ACC112 (cell line): ENCODE measurements at regions not wholly inside any gene's neighbourhood (a gene's known extent, or its start where the extent isn't known, plus 50 kb on each side); places are given as distances from the start of the nearest gene placed in this dataset.

ENCODE experiments used
- H2AFZ ChIP-seq: fragments of 200-600 bp; sonication (generic); one replicate; pipeline ENCODE4 v1.6.0; 2017; ENCODE audit warnings: antibody characterized with exemption, low read length; ENCODE audit not compliant: unreplicated experiment
- H3K27ac ChIP-seq: fragments of 200-600 bp; sonication (generic); 2 replicates; pipeline ENCODE4 v1.5.1; 2014; ENCODE audit warnings: low read depth, mild to moderate bottlenecking, antibody characterized with exemption, low read length, moderate library complexity
- H3K27me3 ChIP-seq: fragments of 200-600 bp; sonication (generic); 2 replicates; pipeline ENCODE4 v1.6.1; 2014; ENCODE audit warnings: mild to moderate bottlenecking, antibody characterized with exemption, low read length, moderate library complexity, mixed read lengths; ENCODE audit not compliant: insufficient read depth
- H3K36me3 ChIP-seq: fragments of 200-600 bp; sonication (generic); 2 replicates; pipeline ENCODE4 v1.6.1; 2016; ENCODE audit warnings: mild to moderate bottlenecking, antibody characterized with exemption, low read length, moderate library complexity, mixed read lengths; ENCODE audit not compliant: insufficient read depth
- H3K4me1 ChIP-seq: fragments of 200-600 bp; sonication (generic); one replicate; pipeline ENCODE4 v1.6.1; 2016; ENCODE audit warnings: low read length, mixed read lengths; ENCODE audit not compliant: insufficient read depth, unreplicated experiment, control insufficient read depth
- H3K4me3 ChIP-seq: fragments of 200-600 bp; sonication (generic); 2 replicates; pipeline ENCODE4 v1.5.1; 2014; ENCODE audit warnings: mild to moderate bottlenecking, low read depth, low read length
- H3K79me2 ChIP-seq: fragments of 200-600 bp; sonication (generic); one replicate; pipeline ENCODE4 v1.6.0; 2016; ENCODE audit warnings: low read length; ENCODE audit not compliant: control insufficient read depth, unreplicated experiment, insufficient read depth

- H3K4me1 ChIP-seq, result no peaks in the 10 kb centered on the region
- no peaks in the 10 kb centered on the region for H3K79me2 ChIP-seq
- H3K27ac ChIP-seq, result no peak overlapping the region
- no peak overlapping the region for H3K4me3 ChIP-seq
- no peaks in the 10 kb centered on the region; the same call in 1 of the 2 replicates for H3K27me3 ChIP-seq
- no peaks in the 10 kb centered on the region for H3K36me3 ChIP-seq
- no peak overlapping the region for H2AFZ ChIP-seq
Observed at GRCh38 chr2:242020196-242021004, 150.9 kb downstream of the RTP5 start.

GRCh38 chr2:242022550-242023290, 153.2 kb downstream of the RTP5 start:
- no peak overlapping the region for H3K27ac ChIP-seq
- no peaks in the 10 kb centered on the region for H3K79me2 ChIP-seq
- H3K4me1 ChIP-seq, result no peaks in the 10 kb centered on the region
- H3K36me3 ChIP-seq, result no peaks in the 10 kb centered on the region
- no peaks in the 10 kb centered on the region; the same call in 1 of the 2 replicates for H3K27me3 ChIP-seq
- no peak overlapping the region for H2AFZ ChIP-seq
- H3K4me3 ChIP-seq, result no peak overlapping the region

GRCh38 chr2:242024751-242025355, 155.3 kb downstream of the RTP5 start:
- no peaks in the 10 kb centered on the region for H3K79me2 ChIP-seq
- H3K4me3 ChIP-seq, result no peak overlapping the region
- H3K36me3 ChIP-seq, result no peaks in the 10 kb centered on the region
- no peak overlapping the region for H2AFZ ChIP-seq
- H3K27ac ChIP-seq, result no peak overlapping the region
- no peaks in the 10 kb centered on the region; the same call in 1 of the 2 replicates for H3K27me3 ChIP-seq
- H3K4me1 ChIP-seq, result no peaks in the 10 kb centered on the region

GRCh38 chr2:242027676-242028450, 158.3 kb downstream of the RTP5 start:
- H3K4me3 ChIP-seq, result no peak overlapping the region
- H3K79me2 ChIP-seq, result no peaks in the 10 kb centered on the region
- no peak overlapping the region for H3K27ac ChIP-seq
- no peaks in the 10 kb centered on the region for H3K36me3 ChIP-seq
- H3K4me1 ChIP-seq, result no peaks in the 10 kb centered on the region
- no peak overlapping the region for H2AFZ ChIP-seq
- H3K27me3 ChIP-seq, result peaks cover 20% of the 10 kb centered on the region; the same call in 1 of the 2 replicates

- Histone ChIP-seq H3K79me2 (no peaks in the 10 kb centered on the region), H3K36me3 (no peaks in the 10 kb centered on the region), H3K27me3 (peaks cover 29% of the 10 kb centered on the region; the same call in 1 of the 2 replicates), H3K4me1 (no peaks in the 10 kb centered on the region), H2AFZ (no peak overlapping the region), H3K27ac (no peak overlapping the region), H3K4me3 (no peak overlapping the region)
Observed at GRCh38 chr2:242029422-242030225, 160.1 kb downstream of the RTP5 start.

GRCh38 chr2:242030226-242030575, 160.7 kb downstream of the RTP5 start:
- Histone ChIP-seq H3K79me2 (no peaks in the 10 kb centered on the region), H3K27me3 (peaks cover 32% of the 10 kb centered on the region; the same call in 1 of the 2 replicates), H3K4me3 (no peak overlapping the region), H3K36me3 (no peaks in the 10 kb centered on the region), H3K4me1 (no peaks in the 10 kb centered on the region), H3K27ac (no peak overlapping the region), H2AFZ (no peak overlapping the region)

- H3K79me2 ChIP-seq, result no peaks in the 10 kb centered on the region
- no peaks in the 10 kb centered on the region for H3K36me3 ChIP-seq
- no peak overlapping the region for H3K4me3 ChIP-seq
- H3K4me1 ChIP-seq, result no peaks in the 10 kb centered on the region
- no peak overlapping the region for H3K27ac ChIP-seq
- no peak overlapping the region for H2AFZ ChIP-seq
- H3K27me3 ChIP-seq, result peaks cover 32% of the 10 kb centered on the region; the same call in 1 of the 2 replicates
Observed at GRCh38 chr2:242030858-242031257, 161.3 kb downstream of the RTP5 start.

- Histone ChIP-seq H2AFZ (no peak overlapping the region), H3K27ac (no peak overlapping the region), H3K36me3 (no peaks in the 10 kb centered on the region), H3K4me1 (no peaks in the 10 kb centered on the region), H3K27me3 (peaks cover 37% of the 10 kb centered on the region; the same call in 1 of the 2 replicates), H3K79me2 (no peaks in the 10 kb centered on the region), H3K4me3 (no peak overlapping the region)
Observed at GRCh38 chr2:242031481-242032019, 162.0 kb downstream of the RTP5 start.

- Histone ChIP-seq H3K79me2 (no peaks in the 10 kb centered on the region), H2AFZ (no peak overlapping the region), H3K4me3 (no peak overlapping the region), H3K4me1 (no peaks in the 10 kb centered on the region), H3K36me3 (no peaks in the 10 kb centered on the region), H3K27ac (no peak overlapping the region), H3K27me3 (peaks cover 44% of the 10 kb centered on the region; the same call in 1 of the 2 replicates)
Observed at GRCh38 chr2:242032780-242033656, 163.5 kb downstream of the RTP5 start.
